Thyroid gland (tissue), 4 donors: ENCODE measurements at regions not wholly inside any gene's neighbourhood (a gene's known extent, or its start where the extent isn't known, plus 50 kb on each side); places are given as distances from the start of the nearest gene placed in this dataset.

Source experiments
- DNase-seq, 2 donors: peaks; one replicate each; pipeline ENCODE4 v3.0.0-alpha.2; 2019
- H3K27ac ChIP-seq, 3 donors: fragments of 200-600 bp; sonication (generic); 1 replicate in 2 of 3; 2 replicates in 1 of 3; pipeline ENCODE4 v1.5.1; 2016 to 2019; ENCODE audit warnings: mild to moderate bottlenecking in 1 of 3, moderate library complexity in 1 of 3
- H3K27me3 ChIP-seq: fragments of 200-600 bp; sonication (generic); one replicate; pipeline ENCODE4 v1.5.1; 2019
- H3K36me3 ChIP-seq, 2 donors: fragments of 200-600 bp; sonication (generic); one replicate each; pipeline ENCODE4 v1.5.1; 2016 to 2019
- H3K4me1 ChIP-seq, 2 donors: fragments of 200-600 bp; sonication (generic); one replicate each; pipeline ENCODE4 v1.5.1; 2017 to 2019
- H3K4me3 ChIP-seq, 3 donors: fragments of 200-600 bp; sonication (generic); replicated peaks in 1 of 3; 1 replicate in 2 of 3; 2 replicates in 1 of 3; pipeline ENCODE4 v1.5.1; 2016; ENCODE audit warnings: mild to moderate bottlenecking in 1 of 3
- H3K9me3 ChIP-seq: fragments of 200-600 bp; sonication (generic); one replicate; pipeline ENCODE4 v1.5.1; 2017
- CTCF ChIP-seq, 6 experiments: fragments of 200-600 bp in 3 of 6; fragments of 450-650 bp in 3 of 6; sonication (generic) in 3 of 6; IDR thresholded peaks; one replicate each; pipeline ENCODE4 v1.5.1; 2016 to 2019; ENCODE audit warnings: antibody characterized with exemption in 6 of 6, mild to moderate bottlenecking in 2 of 6, inconsistent platforms in 1 of 6, moderate library complexity in 1 of 6
- POLR2A ChIP-seq, 2 donors: fragments of 450-650 bp; IDR thresholded peaks; one replicate each; pipeline ENCODE4 v1.6.1; 2017; ENCODE audit warnings: antibody characterized with exemption in 2 of 2, mild to moderate bottlenecking in 2 of 2, moderate library complexity in 1 of 2
- WGBS, 2 donors: methylation state at CpG; one replicate each; pipeline ENCODE4 v1.1.5; 2017; 5-methylcytosine and 5-hydroxymethylcytosine counted together
- intact Hi-C: fragments of 100-400 bp; cut with DNase I; formaldehyde crosslinking; loops from one replicate; pipeline ENCODE4 v1.15.1; 2023

GRCh38 chr18:70758780-70759179 lies 469.9 kb downstream of the SOCS6 start:
- no peak overlapping the region for H3K4me3 ChIP-seq
- DNase-seq: no peak
- 88 to 91% methylated on average over 6 of the region's 6 CpGs for WGBS, 2 donors
- no peaks in the 10 kb centered on the region for H3K4me1 ChIP-seq
- H3K27ac ChIP-seq: no peak overlapping the region
- H3K27me3 ChIP-seq: no peaks in the 10 kb centered on the region
- intact Hi-C loops: no loop called here
- H3K36me3 ChIP-seq: no peaks in the 10 kb centered on the region
- no peaks in the 10 kb centered on the region for H3K9me3 ChIP-seq
- TF ChIP-seq POLR2A (IDR thresholded peaks at IDR 0.05): no peak
- TF ChIP-seq CTCF (IDR thresholded peaks at IDR 0.05): no peak

- no peaks in the 10 kb centered on the region for H3K36me3 ChIP-seq
- no peak overlapping the region for H3K4me3 ChIP-seq
- DNase-seq: no peak
- H3K27ac ChIP-seq: no peak overlapping the region
- intact Hi-C loops: no loop called here
- no peaks in the 10 kb centered on the region for H3K4me1 ChIP-seq
- H3K9me3 ChIP-seq: no peaks in the 10 kb centered on the region
- no peaks in the 10 kb centered on the region for H3K27me3 ChIP-seq
- WGBS, 2 donors: 0 to 88% methylated on average over 1 of the region's 1 CpG
- no peak for TF ChIP-seq POLR2A (IDR thresholded peaks at IDR 0.05)
- no peak for TF ChIP-seq CTCF (IDR thresholded peaks at IDR 0.05)
Observed at GRCh38 chr18:70754486-70754885, 465.6 kb downstream of the SOCS6 start.

GRCh38 chr18:70732916-70733315 lies 444.1 kb downstream of the SOCS6 start:
- Histone ChIP-seq H3K4me3 (no peak overlapping the region), H3K27me3 (no peaks in the 10 kb centered on the region), H3K36me3 (no peaks in the 10 kb centered on the region), H3K27ac (no peak overlapping the region), H3K9me3 (no peaks in the 10 kb centered on the region), H3K4me1 (no peaks in the 10 kb centered on the region)
- intact Hi-C loops: no loop called here
- WGBS, 2 donors: 84 to 90% methylated on average over 4 of the region's 4 CpGs
- no peak for TF ChIP-seq POLR2A (IDR thresholded peaks at IDR 0.05)
- TF ChIP-seq CTCF (IDR thresholded peaks at IDR 0.05): no peak
- no peak for DNase-seq

- DNase-seq: no peak
- H3K27me3 ChIP-seq: no peaks in the 10 kb centered on the region
- no peak overlapping the region for H3K27ac ChIP-seq
- H3K36me3 ChIP-seq: no peaks in the 10 kb centered on the region
- TF ChIP-seq CTCF (IDR thresholded peaks at IDR 0.05): no peak
- no peak for TF ChIP-seq POLR2A (IDR thresholded peaks at IDR 0.05)
- H3K4me3 ChIP-seq: no peak overlapping the region
- H3K4me1 ChIP-seq: no peaks in the 10 kb centered on the region
- WGBS, 2 donors: 71 to 77% methylated on average over 8 of the region's 8 CpGs
- no peaks in the 10 kb centered on the region for H3K9me3 ChIP-seq
- intact Hi-C loops: no loop called here
Observed at GRCh38 chr18:70732188-70732587, 443.3 kb downstream of the SOCS6 start.

- no peak for DNase-seq
- Histone ChIP-seq H3K27me3 (no peaks in the 10 kb centered on the region), H3K27ac (no peak overlapping the region), H3K36me3 (no peaks in the 10 kb centered on the region), H3K9me3 (no peaks in the 10 kb centered on the region), H3K4me3 (no peak overlapping the region), H3K4me1 (no peaks in the 10 kb centered on the region)
- 85% methylated on average over 5 of the region's 5 CpGs for WGBS, 2 donors
- intact Hi-C loops: no loop called here
- TF ChIP-seq CTCF (IDR thresholded peaks at IDR 0.05) (no peak), POLR2A (IDR thresholded peaks at IDR 0.05) (no peak)
Observed at GRCh38 chr18:70720607-70721006, 431.8 kb downstream of the SOCS6 start.
